ENCODE measurements at regions not wholly inside any gene's neighbourhood (a gene's known extent, or its start where the extent isn't known, plus 50 kb on each side); places are given as distances from the start of the nearest gene placed in this dataset.

DNA sequence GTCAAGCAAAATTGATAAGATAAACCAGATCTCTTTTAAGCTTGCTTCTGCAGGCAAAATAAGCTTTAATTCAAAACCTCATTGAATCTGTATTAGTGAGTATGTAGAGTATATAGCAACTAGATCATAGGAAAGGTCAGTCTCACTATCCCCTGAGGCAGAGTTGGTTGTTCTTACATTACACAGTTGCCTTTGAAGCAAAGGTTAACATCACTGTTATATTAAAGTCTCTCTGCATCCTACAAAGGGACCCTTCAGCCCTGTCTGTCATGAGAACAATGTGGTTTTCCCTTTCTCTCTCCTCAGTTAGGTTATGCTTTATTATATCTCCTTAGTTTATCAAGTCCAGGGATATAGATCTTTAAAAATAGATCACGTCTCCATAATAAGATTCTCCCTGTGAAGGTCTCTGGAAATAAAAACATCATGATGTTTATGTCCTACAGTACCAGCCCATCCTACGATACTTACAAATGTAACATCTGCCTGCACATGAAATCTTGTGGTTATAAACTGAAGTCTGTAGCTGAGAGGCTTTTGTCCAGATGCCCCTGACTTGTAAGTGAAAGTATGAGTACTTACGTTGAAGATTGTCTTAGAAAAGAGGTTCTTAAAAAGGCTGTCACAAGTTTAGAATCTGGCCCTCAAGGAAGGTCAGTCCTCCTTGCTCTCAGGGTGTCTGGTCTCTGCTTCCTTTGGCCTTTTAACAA, 103.6 kb downstream of the VIP start:
- TF ChIP-seq EZH2 (IDR thresholded peaks at IDR 0.05; ENCODE audit: low read depth) = no peak
- TF ChIP-seq, protein P1, sequence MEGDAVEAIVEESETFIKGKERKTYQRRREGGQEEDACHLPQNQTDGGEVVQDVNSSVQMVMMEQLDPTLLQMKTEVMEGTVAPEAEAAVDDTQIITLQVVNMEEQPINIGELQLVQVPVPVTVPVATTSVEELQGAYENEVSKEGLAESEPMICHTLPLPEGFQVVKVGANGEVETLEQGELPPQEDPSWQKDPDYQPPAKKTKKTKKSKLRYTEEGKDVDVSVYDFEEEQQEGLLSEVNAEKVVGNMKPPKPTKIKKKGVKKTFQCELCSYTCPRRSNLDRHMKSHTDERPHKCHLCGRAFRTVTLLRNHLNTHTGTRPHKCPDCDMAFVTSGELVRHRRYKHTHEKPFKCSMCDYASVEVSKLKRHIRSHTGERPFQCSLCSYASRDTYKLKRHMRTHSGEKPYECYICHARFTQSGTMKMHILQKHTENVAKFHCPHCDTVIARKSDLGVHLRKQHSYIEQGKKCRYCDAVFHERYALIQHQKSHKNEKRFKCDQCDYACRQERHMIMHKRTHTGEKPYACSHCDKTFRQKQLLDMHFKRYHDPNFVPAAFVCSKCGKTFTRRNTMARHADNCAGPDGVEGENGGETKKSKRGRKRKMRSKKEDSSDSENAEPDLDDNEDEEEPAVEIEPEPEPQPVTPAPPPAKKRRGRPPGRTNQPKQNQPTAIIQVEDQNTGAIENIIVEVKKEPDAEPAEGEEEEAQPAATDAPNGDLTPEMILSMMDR (conservative IDR thresholded peaks at IDR 0.05) = no peak
